Fibroblast of lung (primary cell): ENCODE measurements at regions not wholly inside any gene's neighbourhood (a gene's known extent, or its start where the extent isn't known, plus 50 kb on each side); places are given as distances from the start of the nearest gene placed in this dataset.

Experiments
- EZH2 ChIP-seq: IDR thresholded peaks from 2 replicates; pipeline ENCODE4 v1.5.1; 2012; ENCODE audit warnings: low read length, control low read depth, mild to moderate bottlenecking; ENCODE audit errors: missing control alignments
- TF ChIP-seq, protein P1 (sequence below), 2 donors: IDR thresholded peaks in 1 of 2; conservative IDR thresholded peaks in 1 of 2; 1 replicate in 1 of 2; 2 replicates in 1 of 2; pipeline ENCODE4 v1.5.1; 2011 to 2012; ENCODE audit warnings: low read length in 2 of 2, control low read depth in 1 of 2, inconsistent platforms in 1 of 2, low read depth in 1 of 2, mild to moderate bottlenecking in 1 of 2

DNA sequence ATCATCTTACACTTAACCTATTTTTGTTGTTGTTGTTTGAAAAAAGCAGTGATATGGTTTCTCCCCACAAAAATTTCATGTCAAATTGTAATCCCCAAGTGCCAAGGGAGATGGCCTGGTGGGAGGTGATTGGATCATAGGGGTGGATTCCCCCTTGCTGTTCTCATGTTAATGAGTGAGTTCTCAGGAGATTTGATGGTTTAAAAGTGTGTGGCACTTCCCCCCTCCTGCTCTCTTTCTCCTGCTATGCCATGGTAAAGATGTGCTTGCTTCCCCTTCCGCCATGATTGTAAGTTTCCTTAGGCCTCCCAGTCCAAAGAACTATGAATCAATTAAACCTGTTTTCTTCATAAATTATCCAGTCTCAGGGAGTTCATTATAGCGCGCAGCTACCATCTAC lies 1362.7 kb upstream of the FAM98A start:
- TF ChIP-seq, protein P1, sequence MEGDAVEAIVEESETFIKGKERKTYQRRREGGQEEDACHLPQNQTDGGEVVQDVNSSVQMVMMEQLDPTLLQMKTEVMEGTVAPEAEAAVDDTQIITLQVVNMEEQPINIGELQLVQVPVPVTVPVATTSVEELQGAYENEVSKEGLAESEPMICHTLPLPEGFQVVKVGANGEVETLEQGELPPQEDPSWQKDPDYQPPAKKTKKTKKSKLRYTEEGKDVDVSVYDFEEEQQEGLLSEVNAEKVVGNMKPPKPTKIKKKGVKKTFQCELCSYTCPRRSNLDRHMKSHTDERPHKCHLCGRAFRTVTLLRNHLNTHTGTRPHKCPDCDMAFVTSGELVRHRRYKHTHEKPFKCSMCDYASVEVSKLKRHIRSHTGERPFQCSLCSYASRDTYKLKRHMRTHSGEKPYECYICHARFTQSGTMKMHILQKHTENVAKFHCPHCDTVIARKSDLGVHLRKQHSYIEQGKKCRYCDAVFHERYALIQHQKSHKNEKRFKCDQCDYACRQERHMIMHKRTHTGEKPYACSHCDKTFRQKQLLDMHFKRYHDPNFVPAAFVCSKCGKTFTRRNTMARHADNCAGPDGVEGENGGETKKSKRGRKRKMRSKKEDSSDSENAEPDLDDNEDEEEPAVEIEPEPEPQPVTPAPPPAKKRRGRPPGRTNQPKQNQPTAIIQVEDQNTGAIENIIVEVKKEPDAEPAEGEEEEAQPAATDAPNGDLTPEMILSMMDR (conservative IDR thresholded peaks at IDR 0.05 in 1 of 2, IDR thresholded peaks at IDR 0.05 in 1 of 2; ENCODE audit: low read depth in 1 of 2, low read length in 2 of 2): no peak
- no peak for TF ChIP-seq EZH2
